ENCODE measurements at regions not wholly inside any gene's neighbourhood (a gene's known extent, or its start where the extent isn't known, plus 50 kb on each side); places are given as distances from the start of the nearest gene placed in this dataset.

DNA sequence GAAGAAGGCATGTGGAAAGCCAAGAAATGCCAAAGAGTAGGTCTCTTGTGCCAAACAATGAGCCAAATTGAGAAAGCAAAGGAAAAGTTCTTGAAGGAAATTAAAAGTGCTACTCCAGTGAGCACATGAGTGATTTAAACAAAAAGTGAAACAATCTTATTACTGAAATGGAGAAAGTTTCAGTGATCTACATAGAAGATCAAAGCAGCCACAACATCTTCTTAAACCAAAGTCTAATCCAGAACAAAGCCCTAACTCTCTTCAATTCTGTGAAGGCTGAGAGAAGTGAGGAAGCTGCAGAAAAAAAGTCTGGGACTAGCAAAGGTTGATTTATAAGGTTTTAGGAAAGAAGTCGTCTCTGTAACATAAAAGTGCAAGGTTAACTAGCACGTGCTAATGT is 259.6 kb downstream of the FLRT2 start:
- Histone ChIP-seq H3K4me2 (ENCODE audit: control insufficient read depth, insufficient read depth) (no peak overlapping the region), H3K9ac (ENCODE audit: control insufficient read depth, insufficient read depth, low read length) (no peak overlapping the region), H3K9me3 (replicated peaks; ENCODE audit: control insufficient read depth, insufficient read depth, low read length) (no peaks in the 10 kb centered on the region), H2AFZ (ENCODE audit: control insufficient read depth, low read depth, low read length) (no peak overlapping the region), H3K4me1 (ENCODE audit: control insufficient read depth, insufficient read depth, low read length) (no peaks in the 10 kb centered on the region), H4K20me1 (ENCODE audit: control insufficient read depth, insufficient read depth) (no peaks in the 10 kb centered on the region), H3K27me3 (replicated peaks in 1 of 2; ENCODE audit: control insufficient read depth in 2 of 2, insufficient read depth in 2 of 2, low read length in 1 of 2) (no peaks in the 10 kb centered on the region), H3K4me3 (no peak overlapping the region), H3K27ac (ENCODE audit: control insufficient read depth, insufficient read depth) (no peak overlapping the region), H3K79me2 (ENCODE audit: control insufficient read depth, insufficient read depth, low read length) (no peaks in the 10 kb centered on the region), H3K36me3 (ENCODE audit: control insufficient read depth in 2 of 2, insufficient read depth in 2 of 2, low read length in 1 of 2) (no peaks in the 10 kb centered on the region)
- BruUV-seq (replicated peaks), result no TSS peak
- ChIA-PET CTCF (interaction anchor here (1.3 kb wide), 1 partner anchor 10 kb away, joined by 4 read pairs; no protein-coding TSS in a partner anchor), SMC1A (ENCODE audit: uncharacterized antibody, unreplicated experiment) (interaction anchor here (0.6 kb wide), 1 partner anchor 1666 kb away, joined by 3 read pairs; no protein-coding TSS in a partner anchor), POLR2A (no interaction called here), RAD21 (ENCODE audit: unreplicated experiment) (no interaction called here)
- FAIRE-seq (no peak), ATAC-seq (no peak), DNase-seq (ENCODE audit: low read depth, low spot score) (no peak)
- WGBS (ENCODE audit: insufficient coverage, insufficient replicate concordance, low lambda C conversion rate, missing lambda C conversion rate), result 20% methylated on average over 2 of the region's 2 CpGs
- in situ Hi-C loops (cut with MboI), result no loop called here
- no peak for TF ChIP-seq ZNF384 (IDR thresholded peaks at IDR 0.05; ENCODE audit: borderline replicate concordance, low read depth, low read length)
- no peak for TF ChIP-seq NFYA (IDR thresholded peaks at IDR 0.05; ENCODE audit: borderline replicate concordance, low read depth, low read length)
- peak; percentile 25; the same call in 1 of the 2 replicates for TF ChIP-seq TCF7 (IDR thresholded peaks at IDR 0.05; ENCODE audit: borderline replicate concordance)
- TF ChIP-seq, protein P1, sequence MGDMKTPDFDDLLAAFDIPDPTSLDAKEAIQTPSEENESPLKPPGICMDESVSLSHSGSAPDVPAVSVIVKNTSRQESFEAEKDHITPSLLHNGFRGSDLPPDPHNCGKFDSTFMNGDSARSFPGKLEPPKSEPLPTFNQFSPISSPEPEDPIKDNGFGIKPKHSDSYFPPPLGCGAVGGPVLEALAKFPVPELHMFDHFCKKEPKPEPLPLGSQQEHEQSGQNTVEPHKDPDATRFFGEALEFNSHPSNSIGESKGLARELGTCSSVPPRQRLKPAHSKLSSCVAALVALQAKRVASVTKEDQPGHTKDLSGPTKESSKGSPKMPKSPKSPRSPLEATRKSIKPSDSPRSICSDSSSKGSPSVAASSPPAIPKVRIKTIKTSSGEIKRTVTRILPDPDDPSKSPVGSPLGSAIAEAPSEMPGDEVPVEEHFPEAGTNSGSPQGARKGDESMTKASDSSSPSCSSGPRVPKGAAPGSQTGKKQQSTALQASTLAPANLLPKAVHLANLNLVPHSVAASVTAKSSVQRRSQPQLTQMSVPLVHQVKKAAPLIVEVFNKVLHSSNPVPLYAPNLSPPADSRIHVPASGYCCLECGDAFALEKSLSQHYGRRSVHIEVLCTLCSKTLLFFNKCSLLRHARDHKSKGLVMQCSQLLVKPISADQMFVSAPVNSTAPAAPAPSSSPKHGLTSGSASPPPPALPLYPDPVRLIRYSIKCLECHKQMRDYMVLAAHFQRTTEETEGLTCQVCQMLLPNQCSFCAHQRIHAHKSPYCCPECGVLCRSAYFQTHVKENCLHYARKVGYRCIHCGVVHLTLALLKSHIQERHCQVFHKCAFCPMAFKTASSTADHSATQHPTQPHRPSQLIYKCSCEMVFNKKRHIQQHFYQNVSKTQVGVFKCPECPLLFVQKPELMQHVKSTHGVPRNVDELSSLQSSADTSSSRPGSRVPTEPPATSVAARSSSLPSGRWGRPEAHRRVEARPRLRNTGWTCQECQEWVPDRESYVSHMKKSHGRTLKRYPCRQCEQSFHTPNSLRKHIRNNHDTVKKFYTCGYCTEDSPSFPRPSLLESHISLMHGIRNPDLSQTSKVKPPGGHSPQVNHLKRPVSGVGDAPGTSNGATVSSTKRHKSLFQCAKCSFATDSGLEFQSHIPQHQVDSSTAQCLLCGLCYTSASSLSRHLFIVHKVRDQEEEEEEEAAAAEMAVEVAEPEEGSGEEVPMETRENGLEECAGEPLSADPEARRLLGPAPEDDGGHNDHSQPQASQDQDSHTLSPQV (IDR thresholded peaks at IDR 0.05), result no peak
- no peak for TF ChIP-seq POU2F2 (IDR thresholded peaks at IDR 0.05; ENCODE audit: borderline replicate concordance, low read depth, low read length)
- no peak for TF ChIP-seq SMARCA5 (IDR thresholded peaks at IDR 0.05)
- intact Hi-C loops (cut with micrococcal nuclease; ENCODE audit: unreplicated experiment), result no loop called here
